Activated CD8-positive, alpha-beta T cell treated with anti-CD3 and anti-CD28 coated beads for 36 hours (primary cell): ENCODE measurements at regions not wholly inside any gene's neighbourhood (a gene's known extent, or its start where the extent isn't known, plus 50 kb on each side); places are given as distances from the start of the nearest gene placed in this dataset.

ENCODE experiments used
- ATAC-seq: fragments of 200-7000 bp; cut with Tn5 transposase; one replicate; pipeline ENCODE4 v1.10.0; 2021; ENCODE audit warnings: mild to moderate bottlenecking, moderate library complexity
- CTCF ChIA-PET: fragments of 350-600 bp; sonication (Branson Sonifier 250); formaldehyde crosslinking; loops from one replicate; lab custom pipeline; 2021; ENCODE audit warnings: antibody characterized with exemption; lab: Charles Lee
- POLR2A ChIA-PET: fragments of 350-600 bp; sonication (Branson Sonifier 250); formaldehyde crosslinking; loops from one replicate; lab custom pipeline; 2021; ENCODE audit warnings: antibody characterized with exemption; lab: Charles Lee
- DNase-seq: peaks from one replicate; pipeline ENCODE4 v3.0.0-alpha.2; 2020
- H3K27ac Mint-ChIP-seq: one replicate; pipeline ENCODE4 v1.8.0; 2021; ENCODE audit warnings: mild to moderate bottlenecking, mixed read lengths
- H3K27me3 Mint-ChIP-seq: one replicate; pipeline ENCODE4 v1.8.0; 2021; ENCODE audit warnings: mixed read lengths
- H3K36me3 Mint-ChIP-seq: one replicate; pipeline ENCODE4 v1.8.0; 2021; ENCODE audit warnings: low read depth, mixed read lengths
- H3K4me1 Mint-ChIP-seq: one replicate; pipeline ENCODE4 v1.8.0; 2021; ENCODE audit warnings: low read depth, mixed read lengths
- H3K4me3 Mint-ChIP-seq: one replicate; pipeline ENCODE4 v1.8.0; 2021; ENCODE audit warnings: mild to moderate bottlenecking, moderate library complexity, mixed read lengths
- H3K9me3 Mint-ChIP-seq: one replicate; pipeline ENCODE4 v1.8.0; 2021; ENCODE audit warnings: mixed read lengths
- intact Hi-C: fragments of 100-400 bp; cut with micrococcal nuclease; formaldehyde crosslinking; loops from one replicate; pipeline ENCODE4 v1.10.0; 2022
- TF ChIP-seq, protein P1 (sequence below): fragments of 200-600 bp; IDR thresholded peaks from one replicate; pipeline ENCODE4 v1.8.0; 2022; ENCODE audit warnings: antibody characterized with exemption, mild to moderate bottlenecking

DNA sequence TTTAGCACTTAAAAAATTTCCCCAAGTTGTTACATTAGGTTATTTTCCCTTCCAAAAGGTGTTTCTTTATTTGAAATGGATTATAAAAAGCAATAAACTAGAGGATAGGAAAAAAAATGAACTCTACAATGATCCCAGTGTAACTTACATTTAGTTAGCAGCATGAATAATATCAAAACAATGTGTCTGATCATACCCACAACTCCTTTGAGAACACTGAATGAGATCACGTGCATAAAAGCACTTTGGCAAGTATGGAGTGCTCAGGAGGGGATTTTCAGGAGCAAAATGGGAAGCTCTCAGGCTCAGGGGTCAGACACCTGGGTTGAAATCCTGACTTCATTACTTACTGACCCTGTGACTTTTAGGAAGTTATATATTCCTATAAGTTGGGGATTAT, 369.7 kb upstream of the PROX1 start:
- ATAC-seq (no peak), DNase-seq (no peak)
- Mint-ChIP-seq H3K4me3 (no peak overlapping the region), H3K27ac (no peak overlapping the region), H3K4me1 (peaks cover 6% of the 10 kb centered on the region), H3K9me3 (no peaks in the 10 kb centered on the region), H3K27me3 (peaks cover 12% of the 10 kb centered on the region), H3K36me3 (no peaks in the 10 kb centered on the region)
- intact Hi-C loops: no loop called here
- TF ChIP-seq, protein P1, sequence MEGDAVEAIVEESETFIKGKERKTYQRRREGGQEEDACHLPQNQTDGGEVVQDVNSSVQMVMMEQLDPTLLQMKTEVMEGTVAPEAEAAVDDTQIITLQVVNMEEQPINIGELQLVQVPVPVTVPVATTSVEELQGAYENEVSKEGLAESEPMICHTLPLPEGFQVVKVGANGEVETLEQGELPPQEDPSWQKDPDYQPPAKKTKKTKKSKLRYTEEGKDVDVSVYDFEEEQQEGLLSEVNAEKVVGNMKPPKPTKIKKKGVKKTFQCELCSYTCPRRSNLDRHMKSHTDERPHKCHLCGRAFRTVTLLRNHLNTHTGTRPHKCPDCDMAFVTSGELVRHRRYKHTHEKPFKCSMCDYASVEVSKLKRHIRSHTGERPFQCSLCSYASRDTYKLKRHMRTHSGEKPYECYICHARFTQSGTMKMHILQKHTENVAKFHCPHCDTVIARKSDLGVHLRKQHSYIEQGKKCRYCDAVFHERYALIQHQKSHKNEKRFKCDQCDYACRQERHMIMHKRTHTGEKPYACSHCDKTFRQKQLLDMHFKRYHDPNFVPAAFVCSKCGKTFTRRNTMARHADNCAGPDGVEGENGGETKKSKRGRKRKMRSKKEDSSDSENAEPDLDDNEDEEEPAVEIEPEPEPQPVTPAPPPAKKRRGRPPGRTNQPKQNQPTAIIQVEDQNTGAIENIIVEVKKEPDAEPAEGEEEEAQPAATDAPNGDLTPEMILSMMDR: no peak
- CTCF ChIA-PET: no interaction called here
- POLR2A ChIA-PET: no interaction called here

DNA sequence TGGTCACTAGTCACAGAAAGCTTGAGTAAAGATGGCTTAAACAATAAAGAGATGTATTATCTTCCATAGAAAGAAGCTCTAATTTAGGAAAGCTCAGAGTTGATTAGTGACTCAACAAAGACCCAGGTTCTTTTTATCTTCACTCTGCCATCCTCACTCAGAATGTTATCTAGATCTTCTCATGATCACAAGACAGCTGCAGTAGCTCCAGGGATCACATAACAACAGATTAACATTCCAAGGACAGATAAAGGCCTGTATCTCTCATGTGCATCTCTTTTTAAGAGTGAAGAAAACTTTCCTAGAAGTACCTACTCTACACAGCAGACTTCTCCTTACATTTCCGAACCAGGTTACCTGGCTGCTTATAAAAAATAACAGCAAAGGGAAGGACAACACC, 368.7 kb upstream of the PROX1 start:
- DNase-seq (no peak), ATAC-seq (no peak)
- H3K4me3 Mint-ChIP-seq: no peak overlapping the region
- TF ChIP-seq, protein P1: no peak
- H3K9me3 Mint-ChIP-seq: no peaks in the 10 kb centered on the region
- H3K27me3 Mint-ChIP-seq: peaks cover 12% of the 10 kb centered on the region
- H3K36me3 Mint-ChIP-seq: no peaks in the 10 kb centered on the region
- POLR2A ChIA-PET: no interaction called here
- H3K27ac Mint-ChIP-seq: no peak overlapping the region
- intact Hi-C loops: no loop called here
- CTCF ChIA-PET: no interaction called here
- H3K4me1 Mint-ChIP-seq: peaks cover 6% of the 10 kb centered on the region

DNA sequence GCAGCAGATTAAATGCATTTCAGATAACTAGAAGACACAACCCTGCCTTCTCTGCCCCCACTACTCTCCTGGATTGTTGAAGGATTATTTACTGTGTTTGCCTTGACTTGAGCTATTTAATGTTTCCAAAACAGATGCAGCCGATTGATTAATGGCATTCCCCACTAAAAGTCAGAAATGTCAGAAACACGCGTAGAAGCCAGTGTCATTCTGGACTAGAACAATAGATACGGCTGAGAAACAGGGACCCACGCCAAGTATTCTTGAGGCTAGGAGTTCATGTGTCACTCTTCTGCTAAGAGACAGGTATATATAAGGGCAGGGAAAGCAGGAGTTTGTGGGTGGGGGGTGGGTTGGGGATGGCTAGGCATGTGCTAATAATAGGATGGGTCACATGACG, 366.7 kb upstream of the PROX1 start:
- intact Hi-C loops: no loop called here
- H3K36me3 Mint-ChIP-seq: no peaks in the 10 kb centered on the region
- TF ChIP-seq, protein P1: no peak
- H3K4me3 Mint-ChIP-seq: no peak overlapping the region
- ATAC-seq (no peak), DNase-seq (no peak)
- H3K9me3 Mint-ChIP-seq: no peaks in the 10 kb centered on the region
- CTCF ChIA-PET: no interaction called here
- peaks cover 8% of the 10 kb centered on the region for H3K27me3 Mint-ChIP-seq
- POLR2A ChIA-PET: no interaction called here
- H3K27ac Mint-ChIP-seq: no peak overlapping the region
- peaks cover 6% of the 10 kb centered on the region for H3K4me1 Mint-ChIP-seq

DNA sequence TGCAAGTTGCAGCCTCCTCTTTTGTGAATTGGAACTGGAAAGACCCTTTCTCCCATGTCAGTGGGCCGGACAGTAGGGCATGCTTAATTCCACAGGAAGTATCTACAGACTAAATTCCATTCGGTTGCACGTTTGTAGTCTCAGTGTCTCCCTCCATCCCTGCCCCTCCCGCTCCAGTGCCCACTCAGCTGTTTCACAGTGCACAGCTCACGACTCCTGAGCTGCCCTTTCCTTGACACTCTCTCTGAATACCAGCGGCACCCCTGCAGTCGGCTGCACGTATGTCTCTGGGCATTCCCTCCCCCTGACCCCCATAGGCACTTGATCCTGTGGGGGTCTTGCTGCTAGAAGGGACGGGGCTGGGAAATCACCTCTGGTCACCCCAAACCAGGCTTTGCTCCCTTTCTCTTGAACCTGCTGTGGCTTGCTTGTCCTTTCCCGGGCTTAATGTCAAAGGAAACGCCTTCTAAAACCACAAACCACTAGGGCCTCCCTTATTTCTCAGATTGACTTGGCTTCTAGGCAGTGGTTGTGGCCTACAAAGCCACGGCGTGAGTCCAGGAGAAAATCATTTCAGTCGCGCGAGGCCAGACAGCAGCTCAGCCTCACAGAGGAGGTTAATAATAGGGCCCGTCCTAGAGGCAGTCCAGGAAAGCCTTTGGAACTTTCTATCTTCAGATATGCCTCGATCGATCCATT, 365.3 kb upstream of the PROX1 start:
- Mint-ChIP-seq H3K4me1 (peaks cover 6% of the 10 kb centered on the region), H3K27ac (no peak overlapping the region), H3K36me3 (no peaks in the 10 kb centered on the region), H3K27me3 (peaks cover 7% of the 10 kb centered on the region), H3K9me3 (no peaks in the 10 kb centered on the region), H3K4me3 (no peak overlapping the region)
- ChIA-PET POLR2A (no interaction called here), CTCF (no interaction called here)
- TF ChIP-seq, protein P1: no peak
- intact Hi-C loops: no loop called here
- peak; percentile 40 for DNase-seq
- peak; percentile 65 for ATAC-seq

DNA sequence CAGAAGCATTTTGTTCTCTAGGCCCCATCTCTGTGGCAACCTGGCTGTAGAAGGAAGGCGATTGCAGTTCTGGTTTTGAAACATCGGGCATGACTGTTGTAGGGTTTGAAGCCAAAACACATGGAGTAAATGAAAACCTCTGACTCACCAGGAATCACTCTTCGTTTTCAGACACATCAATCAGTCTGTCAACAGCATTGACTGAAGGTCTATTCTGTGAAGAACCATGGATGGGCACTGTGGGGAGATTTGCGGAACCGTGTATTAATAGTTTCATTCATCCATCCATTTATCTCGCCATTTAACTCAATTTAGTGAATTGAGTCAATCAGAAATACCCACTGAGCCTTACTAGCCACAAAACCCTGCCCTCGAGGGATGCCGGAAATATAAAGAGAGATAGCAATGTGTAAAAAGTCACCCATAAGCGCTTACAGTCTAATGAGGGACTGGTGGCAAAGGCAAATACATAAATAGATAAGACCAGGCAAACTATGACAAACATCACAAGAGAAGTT, 364.6 kb upstream of the PROX1 start:
- ChIA-PET CTCF (no interaction called here), POLR2A (no interaction called here)
- Mint-ChIP-seq H3K9me3 (no peaks in the 10 kb centered on the region), H3K4me3 (no peak overlapping the region), H3K36me3 (no peaks in the 10 kb centered on the region), H3K27ac (no peak overlapping the region), H3K4me1 (peaks cover 6% of the 10 kb centered on the region), H3K27me3 (peaks cover 7% of the 10 kb centered on the region)
- intact Hi-C loops: no loop called here
- TF ChIP-seq, protein P1: no peak
- DNase-seq (no peak), ATAC-seq (no peak)
